GM12891 (cell line): ENCODE measurements at regions not wholly inside any gene's neighbourhood (a gene's known extent, or its start where the extent isn't known, plus 50 kb on each side); places are given as distances from the start of the nearest gene placed in this dataset.

Experiments used
- POU2F2 ChIP-seq: IDR thresholded peaks from 2 replicates; pipeline ENCODE4 v1.6.1; 2011; ENCODE audit warnings: low read depth, mild to moderate bottlenecking, control low read depth, low read length, moderate library complexity
- TAF1 ChIP-seq: IDR thresholded peaks from 2 replicates; pipeline ENCODE4 v1.6.1; 2011; ENCODE audit warnings: low read depth, low read length, control low read depth

- TF ChIP-seq TAF1 (no peak), POU2F2 (no peak)
Measured at GRCh38 chr7:26549281-26549944, 257.8 kb downstream of the SNX10 start.
